Dedifferentiated amniotic fluid mesenchymal stem cell (primary cell): ENCODE measurements at regions not wholly inside any gene's neighbourhood (a gene's known extent, or its start where the extent isn't known, plus 50 kb on each side); places are given as distances from the start of the nearest gene placed in this dataset.

Source experiments
- DNase-seq: peaks from one replicate; pipeline ENCODE4 v3.0.0-alpha.2; 2016; ENCODE audit errors: extremely low spot score

DNA sequence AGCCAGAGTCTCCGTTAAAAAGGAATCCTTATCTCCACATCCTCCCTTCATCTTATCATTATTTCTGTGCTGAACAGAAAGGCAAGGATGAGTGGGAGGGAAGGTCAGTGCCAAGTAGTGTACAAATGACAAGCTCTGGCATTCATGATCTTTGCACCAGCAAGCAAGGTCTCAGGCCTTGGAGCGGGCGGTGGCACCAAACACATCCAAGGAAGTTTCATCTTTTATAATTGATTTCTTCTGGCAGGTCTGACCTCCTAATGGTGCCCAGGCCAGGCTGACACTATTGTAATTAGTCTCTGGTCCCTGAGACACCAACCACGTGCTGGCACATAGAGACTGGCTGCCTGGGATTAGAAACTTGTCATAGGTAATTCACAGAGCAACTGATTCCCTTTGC lies 336.6 kb downstream of the EN1 start:
- no peak for DNase-seq

- DNase-seq = no peak
These were observed 338.0 kb downstream of the EN1 start for GRCh38 chr2:118509319-118510004.

DNA sequence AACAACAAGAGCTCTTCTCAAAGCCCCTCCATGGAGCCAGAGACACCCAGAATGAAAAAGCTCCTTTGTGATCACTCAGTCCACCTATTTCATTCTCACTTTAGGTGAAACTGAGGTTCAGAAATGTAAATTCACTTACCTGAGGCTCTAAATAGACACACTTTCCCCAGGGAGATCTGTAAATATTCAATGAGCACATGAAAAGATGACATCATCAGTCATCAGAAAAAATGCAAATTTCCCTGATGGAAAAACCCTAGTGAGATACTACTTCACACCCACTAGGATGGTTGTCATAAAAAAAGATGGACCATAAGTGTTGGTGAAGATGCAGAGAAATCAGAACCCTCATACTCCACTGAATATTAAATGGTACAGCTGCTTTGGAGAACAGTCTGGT lies 339.2 kb downstream of the EN1 start:
- no peak for DNase-seq

DNA sequence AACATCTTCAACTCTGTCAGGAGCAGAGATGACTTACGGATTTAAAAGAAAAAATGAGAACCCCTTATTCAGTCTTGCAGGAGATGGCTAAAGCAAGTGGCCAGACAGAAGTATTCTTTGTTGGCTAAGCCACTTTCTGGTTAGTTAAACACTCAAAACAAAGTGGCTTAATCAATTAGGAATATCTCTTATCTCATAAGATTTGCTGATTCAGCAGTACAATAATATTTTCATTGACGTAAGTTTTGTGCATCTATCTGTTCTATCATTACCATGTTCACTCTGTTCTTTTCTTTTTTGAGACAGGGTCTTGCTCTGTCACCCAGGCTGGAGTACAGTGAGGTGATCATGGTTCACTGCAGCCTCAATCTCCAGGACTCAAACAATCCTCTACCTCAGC lies 342.0 kb downstream of the EN1 start:
- DNase-seq = no peak

DNA sequence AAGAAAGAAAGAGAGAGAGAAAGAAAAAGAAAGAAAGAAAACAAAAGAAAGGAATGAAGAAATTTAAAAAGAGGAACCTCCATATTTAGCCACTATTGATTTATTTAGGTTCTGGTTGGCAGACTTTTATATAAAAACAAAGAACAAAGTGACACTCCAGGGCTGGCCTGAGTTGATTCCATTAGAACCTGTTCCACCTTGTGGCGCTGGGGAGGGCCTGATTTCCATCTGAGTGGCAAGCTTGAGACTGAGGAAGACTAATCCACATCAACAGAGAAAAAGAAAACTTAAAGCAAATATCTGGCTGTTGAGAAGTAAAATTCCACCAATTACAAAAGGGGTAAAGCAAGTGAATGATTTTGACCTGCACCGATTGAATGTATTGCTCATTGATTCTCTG lies 345.3 kb downstream of the EN1 start:
- no peak for DNase-seq

- no peak for DNase-seq
These were observed 348.5 kb downstream of the EN1 start for GRCh38 chr2:118498943-118499342.

DNA sequence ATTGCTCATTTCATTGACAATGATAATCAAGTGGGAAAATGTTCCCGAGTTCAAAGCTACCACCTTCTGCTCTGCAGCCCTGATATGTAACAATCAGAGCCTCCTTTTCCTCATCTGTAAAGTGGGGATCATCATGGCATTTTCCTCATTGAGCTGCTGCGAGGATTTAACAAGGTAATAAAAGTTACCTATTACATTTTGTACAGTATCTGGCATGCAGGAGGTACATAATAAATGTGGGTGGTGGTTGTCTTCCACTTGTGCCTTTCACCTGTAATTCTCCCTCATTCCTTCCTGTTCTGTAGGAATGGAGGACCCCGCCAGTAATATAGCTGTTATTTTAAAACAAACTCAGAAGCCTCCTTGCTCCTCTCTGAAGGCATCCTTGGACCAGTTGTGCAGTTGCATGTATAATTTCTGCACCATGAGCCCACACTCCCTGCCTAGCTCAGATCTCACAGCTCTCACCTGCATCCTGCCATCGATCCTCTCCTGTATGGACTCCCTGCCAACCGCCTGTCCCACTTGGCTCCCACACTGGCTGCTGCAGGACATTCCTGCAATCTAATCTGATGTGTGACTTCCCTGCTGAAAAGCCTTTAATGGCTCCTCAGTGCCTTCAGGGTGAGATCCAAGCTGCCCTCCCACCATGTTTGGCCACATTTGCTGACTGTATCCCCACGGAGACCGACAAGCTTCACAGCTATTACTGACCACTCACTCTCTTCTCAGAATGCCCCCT lies 350.4 kb downstream of the EN1 start:
- DNase-seq = no peak

DNA sequence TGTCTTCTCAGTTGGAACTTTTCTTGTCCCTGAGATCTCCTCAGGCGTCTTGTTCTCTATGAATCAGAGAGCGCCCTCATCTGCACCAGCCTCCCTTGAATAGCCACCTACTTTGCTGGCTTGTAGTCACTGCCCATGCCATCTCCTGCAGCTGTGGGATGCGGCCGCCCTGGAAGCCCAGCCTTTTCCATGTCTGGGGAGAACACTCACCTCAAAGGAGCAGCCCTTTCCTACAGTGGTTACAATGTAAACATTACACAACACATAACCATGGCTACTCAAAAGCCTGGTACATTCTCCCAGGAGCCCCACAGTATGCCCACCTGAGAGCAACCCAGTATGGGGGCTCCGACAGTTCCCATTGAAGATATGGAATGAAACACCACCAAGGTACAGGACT lies 351.0 kb downstream of the EN1 start:
- DNase-seq = no peak

- no peak for DNase-seq
These were observed 352.2 kb downstream of the EN1 start for GRCh38 chr2:118495290-118495689.

- no peak for DNase-seq
These were observed 354.2 kb downstream of the EN1 start for GRCh38 chr2:118493213-118493612.

DNA sequence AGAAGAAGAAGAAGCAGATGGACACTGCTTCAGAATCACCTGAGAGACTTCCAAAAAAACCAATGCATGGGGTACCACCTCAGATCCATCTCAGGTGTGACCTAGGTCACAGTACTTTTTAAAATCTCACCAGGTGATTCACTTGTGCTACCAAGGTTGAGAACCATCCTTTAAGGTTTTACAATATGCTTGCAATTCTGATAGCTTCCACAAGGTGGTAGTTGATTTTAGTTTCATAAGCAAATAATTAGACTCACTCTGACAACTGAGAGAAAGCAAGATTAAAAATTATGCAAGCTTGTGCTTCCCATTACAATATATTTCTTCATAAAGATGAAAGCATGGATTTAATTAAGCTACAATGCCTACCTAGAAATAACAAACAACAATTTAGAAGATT lies 355.1 kb downstream of the EN1 start:
- no peak for DNase-seq

GRCh38 chr2:118490330-118490729 lies 357.1 kb downstream of the EN1 start:
- no peak for DNase-seq

GRCh38 chr2:118489712-118490299 lies 357.6 kb downstream of the EN1 start:
- DNase-seq = no peak

- DNase-seq = no peak
These were observed 366.1 kb downstream of the EN1 start for GRCh38 chr2:118481299-118481698.

- no peak for DNase-seq
These were observed 368.4 kb downstream of the EN1 start for GRCh38 chr2:118479020-118479419.

GRCh38 chr2:118477111-118477862 lies 370.2 kb downstream of the EN1 start:
- DNase-seq = no peak

DNA sequence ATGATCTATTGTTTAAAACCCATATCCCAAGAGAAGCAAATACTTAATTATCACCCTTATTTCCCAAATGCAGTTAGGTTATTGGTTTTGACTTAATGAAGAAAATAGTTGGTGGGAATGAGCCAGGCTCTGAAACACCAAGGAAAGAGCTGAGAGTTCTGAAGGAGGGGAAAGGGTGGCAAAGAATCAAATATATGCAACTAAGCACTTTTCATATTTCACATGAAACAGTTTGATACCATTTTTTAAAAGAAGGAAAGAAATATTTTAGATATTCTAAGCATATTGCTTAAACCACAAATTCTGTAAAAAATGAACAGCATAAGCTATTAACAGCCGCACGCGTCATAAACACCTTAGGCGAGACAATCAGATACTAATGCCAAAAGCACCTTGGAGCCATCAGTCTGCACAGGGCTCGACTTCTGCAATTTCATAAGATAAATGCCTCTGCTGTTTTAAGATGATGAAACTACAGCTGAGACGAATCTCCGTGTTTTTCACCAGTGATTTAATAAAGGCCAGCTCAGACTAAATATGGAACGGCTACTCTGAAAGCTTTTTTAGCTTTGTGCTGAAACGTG lies 371.7 kb downstream of the EN1 start:
- no peak for DNase-seq

GRCh38 chr2:118474541-118474920 lies 372.9 kb downstream of the EN1 start:
- DNase-seq = no peak

DNA sequence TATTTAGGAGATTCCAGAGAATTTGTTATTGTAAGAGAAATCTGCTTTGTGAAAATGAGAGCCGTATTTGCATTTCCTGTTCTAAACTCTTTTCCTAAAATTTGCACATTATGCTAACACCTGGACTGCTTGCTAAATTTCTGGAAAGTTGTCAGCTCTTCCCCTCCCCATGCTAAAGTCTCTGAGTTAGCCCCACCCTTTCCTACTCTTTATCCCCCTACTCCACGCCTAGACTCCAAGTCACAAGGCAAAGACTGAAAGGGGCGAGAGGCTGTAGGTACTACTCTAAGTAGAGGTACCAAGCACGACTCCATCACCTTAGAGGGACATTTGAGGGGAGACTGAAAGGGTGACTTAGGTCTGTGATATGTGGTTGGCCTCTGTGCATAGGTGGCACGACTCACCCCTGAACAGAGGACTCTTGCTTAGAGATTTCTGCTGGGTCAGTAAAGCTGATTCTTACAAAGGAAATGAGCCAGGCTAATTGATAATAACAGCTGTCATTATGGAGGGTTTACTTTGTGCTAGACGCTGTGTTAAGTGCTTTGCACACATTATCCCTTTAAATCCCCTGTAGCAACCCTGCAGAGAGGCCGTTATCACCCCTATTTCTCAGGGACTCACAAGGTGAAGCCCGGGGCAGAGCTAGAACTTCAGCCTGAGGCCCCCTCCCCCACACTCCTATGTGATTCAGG lies 373.5 kb downstream of the EN1 start:
- no peak for DNase-seq

GRCh38 chr2:118473241-118473640 lies 374.2 kb downstream of the EN1 start:
- no peak for DNase-seq

- DNase-seq = no peak
These were observed 377.2 kb downstream of the EN1 start for GRCh38 chr2:118470297-118470696.

- no peak for DNase-seq
These were observed 378.3 kb downstream of the EN1 start for GRCh38 chr2:118469103-118469502.
